ENCODE measurements at regions not wholly inside any gene's neighbourhood (a gene's known extent, or its start where the extent isn't known, plus 50 kb on each side); places are given as distances from the start of the nearest gene placed in this dataset.

- DNase-seq (ENCODE audit: low spot score), result no peak
Measured at GRCh38 chr15:56868170-56868569, 50.3 kb upstream of the TCF12 start.

DNA sequence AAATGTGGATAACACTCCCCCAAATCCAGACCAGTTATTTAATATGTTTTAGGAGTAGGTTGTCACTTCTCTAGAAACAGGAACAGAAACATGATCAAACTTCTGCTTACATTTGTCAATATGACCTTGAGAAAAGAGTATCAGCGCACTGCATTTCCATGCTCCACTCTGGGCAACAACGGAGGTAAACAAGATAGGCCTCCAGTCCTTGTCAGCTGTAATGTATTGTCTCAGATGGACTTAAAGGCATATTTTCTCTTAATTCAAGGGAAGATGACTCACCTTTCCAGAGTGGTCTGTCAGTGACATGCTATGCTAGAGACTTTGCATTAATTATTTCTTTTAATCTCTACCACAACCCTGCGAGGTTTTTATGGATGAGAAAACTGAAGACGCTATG is 51.6 kb upstream of the TCF12 start:
- DNase-seq (ENCODE audit: low spot score), result no peak

GRCh38 chr15:56857828-56858227 is 60.6 kb upstream of the TCF12 start:
- DNase-seq (ENCODE audit: low spot score), result no peak

DNA sequence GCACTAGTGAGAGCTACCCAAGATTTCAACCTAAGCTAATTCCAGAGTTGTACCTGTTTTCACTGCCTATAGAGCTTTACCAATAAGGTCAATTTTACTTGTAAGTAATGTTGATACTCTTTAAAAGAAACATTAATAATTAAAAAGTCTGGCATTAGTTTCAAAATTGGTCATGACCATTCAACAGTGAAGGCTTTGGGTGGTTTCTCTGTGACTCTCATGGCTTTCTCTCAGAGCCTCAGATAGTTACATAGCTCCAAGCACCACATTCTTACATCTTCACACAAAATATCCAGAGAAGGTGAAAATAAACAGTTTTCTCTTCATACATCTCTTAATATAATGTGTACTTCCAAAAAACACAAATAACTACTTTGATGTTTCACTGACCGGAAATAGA is 61.5 kb upstream of the TCF12 start:
- no peak for DNase-seq (ENCODE audit: low spot score)

- DNase-seq (ENCODE audit: low spot score), result no peak
Measured at GRCh38 chr15:56844892-56845291, 73.6 kb upstream of the TCF12 start.

DNA sequence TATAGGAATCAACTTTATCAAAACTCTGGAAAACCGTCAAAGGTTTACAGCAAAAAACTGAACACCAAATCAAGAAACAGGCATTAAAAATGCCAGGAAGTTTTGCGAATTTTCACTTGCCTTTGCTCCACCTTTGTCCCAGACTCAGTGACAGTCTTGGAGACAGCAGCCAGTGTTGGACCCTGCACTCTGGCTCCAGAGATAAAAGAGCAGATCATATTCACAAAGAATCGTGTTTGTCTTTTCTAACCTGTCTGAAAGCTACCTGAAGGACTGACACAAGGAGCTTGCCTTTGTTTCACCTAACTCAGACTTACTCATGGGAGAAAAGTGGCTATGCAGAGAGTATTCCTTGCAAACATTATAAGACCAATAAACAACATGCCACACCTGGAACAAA is 74.0 kb upstream of the TCF12 start:
- DNase-seq (ENCODE audit: low spot score), result no peak

DNA sequence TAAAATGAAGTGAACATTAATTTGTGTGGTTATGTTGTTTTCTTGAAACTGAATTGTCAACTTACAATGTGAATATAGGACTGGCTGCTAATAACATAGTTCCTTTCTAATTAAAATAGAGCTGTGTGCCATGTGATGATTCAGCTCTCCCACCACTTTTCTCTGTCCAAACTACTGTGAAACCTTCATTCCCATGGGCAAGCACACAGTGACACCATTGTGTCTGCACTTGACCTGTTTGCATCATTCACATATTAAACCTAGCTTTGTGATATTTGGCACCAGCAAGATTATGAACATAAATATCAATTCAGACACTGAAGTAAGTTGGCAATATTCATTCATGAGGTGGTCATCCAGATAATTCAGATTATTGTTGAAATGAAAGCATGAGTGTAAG is 78.8 kb upstream of the TCF12 start:
- DNase-seq (ENCODE audit: low spot score), result no peak

GRCh38 chr15:56839099-56839498 is 79.3 kb upstream of the TCF12 start:
- no peak for DNase-seq (ENCODE audit: low spot score)

- DNase-seq (ENCODE audit: low spot score), result no peak
Measured at GRCh38 chr15:56838085-56838484, 80.4 kb upstream of the TCF12 start.

- DNase-seq (ENCODE audit: low spot score), result no peak
Measured at GRCh38 chr15:56837273-56837672, 81.2 kb upstream of the TCF12 start.

DNA sequence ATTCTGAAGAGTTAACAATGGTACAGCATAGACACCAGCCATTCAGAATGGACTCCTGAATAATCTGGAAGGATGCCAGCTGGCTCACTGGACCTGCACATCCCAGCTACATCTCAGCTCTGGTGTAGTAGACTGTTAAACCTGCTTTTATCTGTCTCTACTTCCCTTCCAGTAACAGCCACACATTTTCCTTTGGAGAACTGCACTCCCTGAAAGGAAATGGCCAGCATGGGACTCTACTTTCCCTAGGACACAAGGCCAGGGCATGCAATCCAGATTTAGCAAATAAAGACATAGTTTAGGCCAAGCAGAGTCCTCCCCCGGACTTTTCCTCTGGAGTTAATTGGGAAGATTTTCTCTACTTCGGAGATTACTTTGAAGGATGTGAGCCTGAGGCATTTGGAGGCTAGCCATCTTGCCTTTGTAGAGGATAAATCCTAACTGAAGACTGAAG is 82.7 kb upstream of the TCF12 start:
- DNase-seq (ENCODE audit: low spot score), result peak; percentile 34

- peak; percentile 24 for DNase-seq (ENCODE audit: low spot score)
Measured at GRCh38 chr15:56832125-56832524, 86.3 kb upstream of the TCF12 start.

- DNase-seq (ENCODE audit: low spot score), result no peak
Measured at GRCh38 chr15:56831467-56832005, 86.9 kb upstream of the TCF12 start.

DNA sequence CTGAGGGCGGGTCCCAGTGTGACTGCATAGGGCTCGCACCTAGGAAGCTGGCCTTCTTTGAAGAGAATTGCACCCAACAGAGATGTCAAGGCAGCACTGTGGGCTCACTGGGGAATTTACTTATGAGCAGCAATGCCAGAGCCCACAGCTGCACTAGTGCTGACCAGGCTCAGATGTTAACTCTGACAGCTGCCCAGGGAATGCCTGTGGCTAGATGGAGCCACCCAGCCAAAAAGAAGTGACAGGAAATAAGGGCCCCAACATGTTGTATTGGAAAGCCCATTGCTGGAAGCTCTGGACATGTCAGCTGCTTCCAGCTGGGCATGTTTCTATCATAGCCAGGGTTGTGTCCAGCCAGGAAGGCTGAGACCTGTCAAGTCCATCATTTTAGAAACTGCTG is 90.9 kb upstream of the ZNF280D start:
- DNase-seq (ENCODE audit: low spot score), result no peak

DNA sequence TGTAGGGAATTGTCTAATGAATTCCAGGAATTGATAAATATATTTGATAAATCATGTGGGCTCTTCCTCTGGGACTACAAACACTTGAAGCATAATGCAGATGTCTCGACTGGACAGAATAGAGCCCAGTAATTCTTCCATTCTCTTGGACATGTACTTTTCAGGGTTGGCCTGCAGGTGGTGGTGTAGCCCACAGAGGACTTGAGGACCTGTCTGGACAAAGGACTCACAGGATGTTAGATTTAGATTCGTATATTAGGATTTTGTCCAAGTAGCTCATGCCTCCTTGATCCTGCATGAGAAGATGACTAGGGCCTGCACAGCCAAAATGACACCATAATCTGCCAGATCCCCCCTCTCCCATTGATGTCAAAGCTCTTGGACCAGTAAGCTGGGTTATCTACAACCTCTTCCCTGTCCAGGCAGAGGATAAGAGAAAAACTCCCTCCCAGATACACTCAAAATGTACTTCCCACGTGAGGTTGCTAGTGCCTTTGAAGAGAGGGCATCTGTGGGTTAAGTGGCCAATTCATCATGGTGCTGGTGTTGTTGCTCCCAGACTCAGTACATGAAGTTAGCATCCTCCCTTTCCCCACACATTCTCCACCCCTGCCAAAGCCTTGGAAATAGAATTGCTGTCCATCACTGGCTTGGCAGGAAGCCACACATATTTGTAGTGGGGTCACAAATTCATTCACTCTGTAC is 88.6 kb upstream of the ZNF280D start:
- peak; percentile 70 for DNase-seq (ENCODE audit: low spot score)

- no peak for DNase-seq (ENCODE audit: low spot score)
Measured at GRCh38 chr15:56820333-56820732, 87.0 kb upstream of the ZNF280D start.

DNA sequence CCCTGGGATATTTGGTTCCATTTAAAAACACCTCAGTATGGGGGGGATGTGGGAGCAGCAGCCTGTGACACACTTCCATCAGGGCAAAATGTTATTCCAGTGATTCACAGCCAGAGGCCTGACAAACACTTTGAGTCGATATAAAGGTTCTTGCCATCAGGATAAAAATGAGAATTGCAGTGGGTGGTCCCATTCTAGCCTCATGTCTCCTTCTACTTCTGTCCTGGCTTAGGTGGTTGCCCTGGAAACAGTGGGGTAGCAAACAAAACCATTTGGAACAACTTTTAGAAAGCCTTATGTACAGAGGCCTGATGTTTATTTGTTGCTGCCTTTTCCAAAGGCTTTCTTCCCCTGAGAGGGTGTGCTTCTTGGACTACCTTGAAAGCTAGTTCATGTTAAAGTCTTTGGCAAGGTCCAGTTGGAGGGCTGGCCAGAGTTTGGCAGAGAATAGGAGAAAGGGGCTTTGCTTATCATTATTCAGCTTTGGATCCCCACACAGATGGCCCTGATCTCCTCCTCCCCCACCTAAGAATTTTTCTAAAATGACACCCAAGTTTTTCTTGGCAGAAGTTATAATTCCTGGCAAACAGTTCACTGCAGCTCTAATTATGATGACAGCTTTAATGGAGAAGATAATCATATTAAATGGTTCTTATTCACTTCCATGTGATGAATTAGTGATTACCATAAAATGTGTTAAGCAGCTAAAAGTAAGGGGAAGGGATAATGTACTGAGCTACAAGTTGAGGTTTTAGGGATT is 84.2 kb upstream of the ZNF280D start:
- no peak for DNase-seq (ENCODE audit: low spot score)

- no peak for DNase-seq (ENCODE audit: low spot score)
Measured at GRCh38 chr15:56816781-56817180, 83.5 kb upstream of the ZNF280D start.

DNA sequence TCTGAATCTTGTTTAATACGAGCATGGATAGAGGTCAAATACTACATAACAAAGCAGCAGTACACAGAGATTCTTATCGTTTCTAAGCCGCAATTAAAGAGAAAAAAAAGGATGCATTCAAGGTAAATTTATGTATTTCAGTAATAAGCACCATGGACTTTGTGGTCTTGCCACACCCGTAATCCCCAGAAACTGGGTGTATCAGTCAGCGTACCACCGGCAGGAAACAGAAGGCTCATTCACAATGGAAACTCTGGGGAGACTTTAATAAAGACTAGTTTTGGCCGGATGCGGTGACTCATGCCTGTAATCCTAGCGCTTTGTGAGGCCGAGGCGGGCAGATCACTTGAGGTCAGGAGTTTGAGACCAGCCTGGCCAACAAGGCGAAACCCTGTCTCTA is 81.9 kb upstream of the ZNF280D start:
- DNase-seq (ENCODE audit: low spot score), result no peak

DNA sequence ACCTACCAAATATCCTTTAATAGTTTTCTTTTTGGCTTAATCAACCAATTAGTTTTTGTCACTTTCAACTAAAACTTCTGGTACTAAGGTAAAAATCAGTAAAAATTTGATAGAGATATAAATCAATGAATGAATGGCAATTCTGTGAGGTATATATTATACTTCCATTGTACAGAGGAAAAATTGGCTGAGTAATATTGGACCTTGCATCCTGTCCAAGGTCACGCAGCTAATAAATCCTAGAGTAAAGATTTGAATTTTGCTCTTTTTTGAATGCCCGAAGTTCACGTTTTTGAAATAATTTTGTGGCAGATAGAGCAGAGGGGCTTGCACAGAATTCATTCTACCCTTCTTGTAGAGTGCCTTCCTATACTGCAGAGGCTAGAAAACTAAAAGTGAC is 81.1 kb upstream of the ZNF280D start:
- DNase-seq (ENCODE audit: low spot score), result no peak

DNA sequence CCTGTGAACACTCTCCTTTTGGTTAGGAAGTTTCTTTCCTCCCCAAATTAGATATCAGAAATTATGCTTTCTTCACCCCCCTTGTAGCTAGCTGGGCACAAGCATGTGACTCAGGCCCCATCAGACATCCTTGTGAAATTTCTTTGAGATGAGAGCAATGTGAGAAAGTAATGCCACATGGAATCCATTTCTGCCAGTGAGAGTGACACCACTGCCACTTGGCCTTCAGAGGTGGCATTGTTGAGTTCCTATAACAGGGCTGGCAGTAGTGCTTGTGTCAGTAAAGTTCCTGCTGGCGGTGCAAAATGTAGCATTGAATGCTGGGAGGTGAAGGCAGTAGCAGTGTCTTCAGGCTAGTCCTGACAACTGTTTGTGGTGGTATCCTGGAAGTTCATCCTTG is 80.7 kb upstream of the ZNF280D start:
- no peak for DNase-seq (ENCODE audit: low spot score)

DNA sequence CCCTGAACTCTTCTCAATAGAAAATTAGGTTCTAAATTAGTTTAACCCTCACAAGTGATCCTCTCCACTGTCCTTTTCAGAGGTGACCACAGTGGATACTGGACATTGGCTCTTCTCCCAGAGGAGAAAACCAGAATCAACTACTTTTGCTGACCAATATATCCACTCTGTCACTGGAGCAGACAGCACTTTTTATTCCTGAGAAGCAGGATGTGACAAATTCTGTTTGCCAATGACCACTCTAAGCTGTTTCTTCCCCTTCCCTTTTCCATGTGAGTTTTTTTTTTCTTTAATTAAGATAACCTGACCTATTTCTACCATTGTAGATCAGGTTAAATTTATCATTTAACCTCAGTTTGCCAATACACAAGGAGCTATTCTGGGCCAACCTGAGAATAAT is 79.7 kb upstream of the ZNF280D start:
- DNase-seq (ENCODE audit: low spot score), result no peak

GRCh38 chr15:56812221-56812620 is 78.9 kb upstream of the ZNF280D start:
- DNase-seq (ENCODE audit: low spot score), result no peak
